ENCODE measurements at regions not wholly inside any gene's neighbourhood (a gene's known extent, or its start where the extent isn't known, plus 50 kb on each side); places are given as distances from the start of the nearest gene placed in this dataset.

DNA sequence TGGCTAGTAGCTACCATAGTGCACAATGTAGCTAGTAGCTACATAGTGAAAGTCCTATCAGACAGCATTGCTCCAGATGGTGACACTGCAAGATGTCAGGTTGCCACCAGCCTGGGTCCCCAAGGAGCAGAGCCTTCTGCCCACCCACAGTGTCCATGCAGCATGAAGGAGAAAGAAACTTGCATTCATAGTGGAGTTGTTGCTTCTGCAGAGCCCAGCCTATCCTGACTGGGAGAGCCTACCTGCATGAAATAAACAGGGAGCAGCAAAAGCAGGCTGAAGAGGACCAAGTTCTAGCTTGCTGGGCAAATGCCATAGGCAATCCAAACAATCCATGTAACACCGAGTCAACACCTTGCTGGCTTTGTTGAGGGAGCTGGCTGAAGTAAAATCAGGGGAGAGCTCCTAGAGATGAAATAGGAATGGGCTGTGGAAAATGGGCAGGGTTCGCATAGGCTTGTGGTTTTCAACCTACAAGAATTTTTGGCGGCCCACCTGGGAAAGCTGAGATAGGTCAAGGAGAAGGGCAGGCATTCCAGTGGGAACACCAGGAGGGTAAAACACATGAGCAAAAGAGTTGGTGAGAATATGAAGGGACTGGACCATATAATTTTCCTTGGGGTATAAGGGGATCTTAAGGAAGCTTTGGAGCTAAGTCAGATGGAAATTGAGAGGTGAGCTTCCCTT lies 195.8 kb downstream of the CYP26B1 start:
- DNase-seq: no peak

DNA sequence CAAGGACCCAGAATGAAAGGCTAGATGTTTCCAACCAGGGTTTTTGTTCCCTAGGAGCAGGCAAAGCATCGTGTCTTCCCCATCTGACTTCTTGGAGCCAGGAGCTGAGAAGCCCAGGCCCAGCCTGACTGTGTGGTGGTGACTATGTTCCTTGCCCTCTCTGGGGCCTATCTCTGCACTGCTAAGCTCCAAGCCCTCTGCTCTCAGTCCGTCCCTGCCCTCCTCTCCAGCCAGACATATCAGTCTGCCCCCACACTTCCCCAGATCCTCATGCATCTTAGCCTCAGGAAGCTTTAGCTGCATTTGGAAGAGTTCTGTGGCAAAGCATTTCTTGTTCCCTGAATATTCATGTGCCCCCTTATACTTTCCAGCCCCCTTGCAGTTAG lies 196.6 kb downstream of the CYP26B1 start:
- no peak for DNase-seq

DNA sequence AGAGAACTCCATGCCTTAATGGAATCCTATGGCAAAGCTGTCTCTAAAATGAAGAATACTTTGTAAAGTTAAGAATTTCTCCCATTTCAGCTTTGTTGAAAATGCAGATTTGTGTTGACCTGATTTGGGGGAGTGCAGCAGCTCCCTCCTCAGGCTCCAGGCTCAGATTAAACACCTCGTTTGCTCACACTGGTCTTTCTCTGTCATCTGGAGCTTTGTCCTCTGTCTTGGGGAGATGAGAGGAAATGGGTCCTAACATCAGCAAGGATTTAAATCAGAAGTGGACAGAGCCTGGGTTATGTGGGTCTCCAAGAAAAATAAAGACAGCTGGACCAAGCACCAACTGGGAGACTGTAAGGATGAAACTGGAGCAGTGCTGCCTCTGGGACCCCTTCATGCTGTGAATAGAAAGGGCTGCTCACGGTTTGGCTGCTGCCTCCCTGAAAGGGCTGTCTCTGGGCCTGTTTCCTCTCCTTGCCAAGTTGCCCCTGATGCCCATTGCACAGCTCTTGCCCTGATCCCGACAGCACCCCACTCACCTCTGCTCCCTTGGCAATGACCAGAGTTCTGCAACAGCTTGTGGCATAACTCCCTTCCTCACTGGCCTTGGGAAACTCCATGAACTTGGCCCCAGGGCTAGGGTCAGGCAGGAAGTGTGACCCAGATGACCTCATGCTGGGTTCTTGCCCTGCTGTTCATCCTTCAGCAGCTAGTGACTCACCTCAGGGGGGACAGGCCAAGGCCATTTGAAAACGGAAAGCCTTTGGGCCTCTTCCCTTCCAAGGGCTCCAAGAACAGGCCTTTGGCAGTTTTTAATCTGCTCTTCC lies 197.2 kb downstream of the CYP26B1 start:
- DNase-seq: no peak

DNA sequence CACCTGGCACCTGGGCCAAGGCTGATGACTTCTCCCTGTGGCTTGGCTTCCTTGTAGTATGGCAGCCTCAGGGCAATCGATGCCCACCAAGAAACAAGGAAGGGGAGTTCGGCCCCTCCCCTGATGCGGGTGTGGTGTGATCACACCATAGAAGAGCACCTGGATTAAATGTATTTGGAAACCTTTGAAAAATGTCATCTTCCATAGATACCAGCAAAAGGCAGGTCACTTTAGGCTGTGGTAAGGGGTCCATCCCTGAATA lies 198.2 kb downstream of the CYP26B1 start:
- no peak for DNase-seq

DNA sequence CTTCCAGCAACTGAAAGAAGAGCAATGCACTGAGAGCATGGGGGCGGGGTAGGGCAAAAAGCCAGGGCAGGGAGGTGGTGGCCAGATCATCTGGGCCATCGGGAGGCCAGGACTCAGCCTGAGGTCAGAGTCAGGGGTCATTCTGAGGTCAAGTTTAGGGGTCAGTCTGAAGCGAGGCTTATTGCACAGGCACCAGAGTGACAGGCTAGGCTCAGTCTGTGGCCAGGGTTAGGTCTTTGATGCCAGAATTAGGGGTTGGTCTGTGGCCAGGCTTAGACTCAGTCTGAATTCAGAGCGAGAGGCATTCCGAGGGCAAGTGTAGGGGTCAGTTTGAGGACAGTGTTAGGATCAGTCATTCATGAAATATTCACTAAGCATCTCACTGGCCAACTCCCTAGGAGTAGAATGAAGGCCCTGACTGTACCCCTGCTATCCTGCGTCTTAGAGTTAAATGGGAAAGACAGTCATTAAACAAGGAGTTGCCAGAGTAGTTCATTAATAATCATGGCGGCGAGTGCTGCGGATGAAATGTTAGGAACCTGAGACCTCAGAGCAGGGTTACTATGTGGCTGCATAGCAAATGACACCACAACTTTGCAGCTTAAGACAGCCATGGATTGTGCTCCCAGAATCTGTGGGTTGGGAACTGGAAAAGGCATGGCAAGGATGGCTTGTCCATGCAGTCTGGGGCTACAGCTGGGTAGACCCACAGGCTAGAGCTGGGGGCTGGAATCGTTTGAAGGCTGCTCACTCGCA lies 198.7 kb downstream of the CYP26B1 start:
- DNase-seq: no peak

DNA sequence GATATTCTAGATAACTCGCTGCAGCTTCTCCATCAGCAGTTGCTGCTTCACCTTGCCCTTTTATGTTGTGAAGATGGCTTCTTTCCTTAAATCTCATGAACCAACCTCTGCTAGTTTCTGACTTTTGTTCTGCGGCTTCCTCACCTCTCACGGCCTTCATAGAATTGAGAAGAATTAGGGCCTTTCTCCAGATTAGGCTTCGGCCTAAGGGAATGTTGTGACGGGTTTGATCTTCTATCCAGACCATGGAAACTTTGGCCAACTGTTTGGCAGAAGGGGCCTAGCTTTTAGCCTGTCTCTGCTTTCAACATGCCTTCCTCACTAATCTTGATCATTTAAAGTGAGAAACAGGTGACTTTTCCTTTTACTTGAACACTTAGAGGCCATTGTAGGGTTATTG lies 199.9 kb downstream of the CYP26B1 start:
- DNase-seq: no peak

DNA sequence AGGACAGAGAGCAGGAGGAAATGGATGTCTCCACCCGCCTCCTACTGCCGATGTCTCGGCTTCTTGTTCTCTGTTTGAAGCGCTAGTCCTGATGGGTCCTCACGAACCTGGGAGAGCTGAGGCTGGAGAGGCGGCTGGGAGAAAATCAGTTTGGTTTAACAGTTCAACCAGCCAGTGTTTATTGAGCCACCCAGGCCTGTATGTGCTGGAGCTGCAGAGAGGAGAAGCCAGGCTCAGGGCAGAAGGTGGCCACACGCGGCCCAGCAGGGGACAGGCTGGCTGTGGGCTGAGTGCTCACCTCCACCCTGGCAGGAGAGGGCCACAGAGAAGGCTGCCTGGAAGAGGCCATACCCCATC lies 202.1 kb downstream of the CYP26B1 start:
- DNase-seq: no peak

DNA sequence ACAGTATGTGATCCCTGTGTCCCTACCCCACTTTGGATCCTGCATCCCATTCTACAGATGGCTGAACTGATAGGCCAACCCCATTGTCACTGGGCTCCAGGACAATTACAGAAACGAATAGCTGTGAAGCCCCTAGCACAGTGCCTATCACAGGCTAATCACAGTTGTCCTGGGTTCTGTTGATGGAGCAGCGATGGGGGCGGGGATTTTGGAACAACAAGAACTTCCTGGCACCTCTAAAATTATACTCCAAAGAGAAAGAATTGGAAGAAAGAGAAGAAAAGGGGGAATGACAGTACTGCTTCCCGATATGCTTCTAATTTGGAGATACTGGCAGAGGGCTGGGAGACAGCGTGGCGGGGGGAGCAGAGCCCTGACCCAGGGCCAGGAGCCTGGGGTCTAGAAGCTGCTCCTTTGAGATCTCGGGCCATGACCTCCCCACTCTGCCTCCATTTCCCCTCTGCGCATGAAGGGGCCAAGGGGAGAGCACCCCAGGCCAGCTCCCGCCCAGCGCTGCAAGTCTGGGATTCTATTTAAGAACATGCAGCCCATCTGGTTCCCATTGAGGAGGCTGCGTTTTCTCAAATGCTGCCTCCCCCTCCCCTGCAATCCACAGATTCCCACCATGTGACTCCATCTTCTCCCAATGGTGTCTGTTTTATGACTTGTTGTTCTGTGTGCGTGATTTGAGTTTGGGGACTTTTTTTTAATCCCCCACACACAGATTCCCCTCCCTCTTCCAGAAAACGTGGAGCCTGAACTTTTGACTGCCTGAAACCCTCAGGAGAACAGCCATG lies 202.7 kb downstream of the CYP26B1 start:
- DNase-seq: no peak

DNA sequence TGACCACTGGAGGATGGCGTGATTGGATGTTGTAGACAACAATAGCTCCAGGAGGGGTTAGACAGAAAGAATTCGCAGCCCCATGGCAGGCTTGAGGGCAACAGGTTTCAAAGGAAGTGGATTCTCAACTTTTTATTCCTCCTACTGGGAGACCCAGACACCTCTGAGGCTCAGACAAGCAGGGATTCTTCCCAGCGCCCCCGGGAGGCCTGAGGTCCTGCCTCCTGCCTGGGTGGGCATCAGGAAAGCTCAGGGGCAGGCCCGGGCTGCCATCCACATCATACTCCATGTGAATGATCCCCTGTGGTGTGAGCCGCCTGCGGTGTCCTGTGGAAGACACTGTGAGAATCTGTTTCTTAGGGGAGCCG lies 203.5 kb downstream of the CYP26B1 start:
- no peak for DNase-seq

DNA sequence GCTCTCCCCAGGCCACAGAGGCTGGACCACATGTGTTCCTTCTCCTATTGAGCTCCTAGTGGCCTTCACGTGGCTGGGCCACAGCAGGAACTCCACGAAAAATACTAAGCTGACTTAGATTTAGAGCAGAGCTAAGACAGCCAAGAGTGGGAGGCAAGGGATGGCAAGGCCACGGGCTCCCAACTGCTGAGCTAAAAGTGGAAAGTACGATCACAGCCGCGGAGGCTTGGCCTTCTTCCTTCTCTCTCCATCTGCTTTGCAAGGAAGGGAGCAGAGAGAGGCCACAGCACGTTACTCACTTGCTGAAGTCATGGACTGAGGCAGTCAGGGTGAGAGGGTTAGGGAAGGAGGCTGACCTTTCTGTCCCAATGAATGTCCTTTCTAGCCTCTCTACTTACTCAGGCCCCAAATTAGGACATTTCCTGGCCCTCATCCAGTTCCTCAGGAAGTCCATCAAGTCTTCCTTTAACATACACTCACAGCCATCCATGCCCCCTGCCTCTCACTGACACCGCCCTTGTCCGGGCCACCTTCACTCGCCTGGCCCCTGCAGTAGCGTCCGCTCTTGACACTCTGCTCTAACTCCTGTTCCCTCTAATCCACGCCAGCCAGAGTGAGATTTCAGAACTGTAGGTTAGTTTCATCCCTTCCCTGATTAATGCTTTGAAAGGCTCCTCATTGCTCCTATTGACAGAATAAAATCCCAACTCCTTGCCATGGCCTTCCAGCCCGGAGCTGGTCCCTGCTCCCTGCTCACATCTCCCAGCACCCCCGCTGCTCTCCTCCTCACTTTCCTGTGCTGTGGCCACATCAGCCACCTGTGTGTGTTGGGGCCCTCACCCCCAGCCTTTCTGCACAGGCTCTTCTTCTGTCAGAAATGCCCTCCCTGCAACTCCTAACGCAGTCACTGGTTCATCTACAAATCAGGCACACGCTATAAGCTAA lies 204.2 kb downstream of the CYP26B1 start:
- no peak for DNase-seq

DNA sequence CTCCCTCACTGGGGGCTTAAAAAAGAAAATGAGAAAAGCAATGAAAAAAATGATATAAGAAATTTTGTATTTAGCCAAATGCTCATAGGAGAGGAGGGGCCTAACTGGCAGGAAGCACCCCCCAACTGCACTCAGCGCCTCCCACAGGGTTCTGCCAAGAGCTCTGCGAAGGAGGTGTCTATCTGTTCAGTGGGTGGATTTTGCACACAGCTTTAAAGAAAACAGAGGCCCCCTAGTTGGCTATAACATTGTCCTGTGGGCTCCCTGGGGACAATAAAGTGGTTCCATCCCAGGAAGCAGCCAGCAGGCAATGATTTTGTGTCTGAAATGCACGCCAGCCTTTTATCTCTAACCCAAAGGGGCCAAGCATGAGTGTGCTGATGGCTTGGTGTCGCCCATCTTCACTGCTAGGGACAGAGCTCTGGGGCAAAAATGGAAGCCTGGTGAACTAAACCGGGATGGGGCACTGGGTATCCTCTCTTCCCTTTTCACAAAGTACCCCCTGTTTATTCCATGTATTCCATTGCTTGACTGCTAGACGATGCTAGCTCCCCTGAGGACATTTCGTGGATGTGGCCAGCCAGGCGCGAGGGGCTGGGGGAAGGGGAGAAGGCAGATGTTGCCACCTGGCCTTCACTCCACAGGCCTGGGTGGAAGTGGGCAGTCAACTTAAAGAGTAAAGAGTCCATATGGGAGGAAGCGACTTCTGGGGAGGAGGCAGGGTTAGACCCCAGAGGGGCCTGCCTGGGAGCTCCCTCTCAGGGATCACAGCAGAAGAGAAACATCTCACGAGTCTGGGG lies 205.7 kb downstream of the CYP26B1 start:
- no peak for DNase-seq

DNA sequence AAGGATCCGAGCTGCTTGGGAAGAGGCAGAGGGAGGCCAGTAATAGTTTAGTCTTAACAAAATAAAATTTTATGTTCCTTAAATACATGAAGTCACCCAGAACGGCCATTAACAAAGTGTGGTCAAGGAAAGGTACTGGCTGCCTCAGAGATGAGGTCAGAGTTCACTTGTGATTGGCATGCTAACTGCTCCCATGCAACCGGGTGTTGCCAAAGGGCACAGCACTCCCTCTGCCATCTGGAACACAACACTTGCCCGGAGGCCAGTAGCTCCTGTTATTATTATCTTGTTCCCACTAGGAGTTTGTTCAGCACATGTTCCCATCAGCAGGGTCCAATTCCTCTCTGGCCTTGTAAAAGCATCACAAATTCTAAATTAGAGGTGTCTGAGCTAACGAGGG lies 207.0 kb downstream of the CYP26B1 start:
- no peak for DNase-seq

DNA sequence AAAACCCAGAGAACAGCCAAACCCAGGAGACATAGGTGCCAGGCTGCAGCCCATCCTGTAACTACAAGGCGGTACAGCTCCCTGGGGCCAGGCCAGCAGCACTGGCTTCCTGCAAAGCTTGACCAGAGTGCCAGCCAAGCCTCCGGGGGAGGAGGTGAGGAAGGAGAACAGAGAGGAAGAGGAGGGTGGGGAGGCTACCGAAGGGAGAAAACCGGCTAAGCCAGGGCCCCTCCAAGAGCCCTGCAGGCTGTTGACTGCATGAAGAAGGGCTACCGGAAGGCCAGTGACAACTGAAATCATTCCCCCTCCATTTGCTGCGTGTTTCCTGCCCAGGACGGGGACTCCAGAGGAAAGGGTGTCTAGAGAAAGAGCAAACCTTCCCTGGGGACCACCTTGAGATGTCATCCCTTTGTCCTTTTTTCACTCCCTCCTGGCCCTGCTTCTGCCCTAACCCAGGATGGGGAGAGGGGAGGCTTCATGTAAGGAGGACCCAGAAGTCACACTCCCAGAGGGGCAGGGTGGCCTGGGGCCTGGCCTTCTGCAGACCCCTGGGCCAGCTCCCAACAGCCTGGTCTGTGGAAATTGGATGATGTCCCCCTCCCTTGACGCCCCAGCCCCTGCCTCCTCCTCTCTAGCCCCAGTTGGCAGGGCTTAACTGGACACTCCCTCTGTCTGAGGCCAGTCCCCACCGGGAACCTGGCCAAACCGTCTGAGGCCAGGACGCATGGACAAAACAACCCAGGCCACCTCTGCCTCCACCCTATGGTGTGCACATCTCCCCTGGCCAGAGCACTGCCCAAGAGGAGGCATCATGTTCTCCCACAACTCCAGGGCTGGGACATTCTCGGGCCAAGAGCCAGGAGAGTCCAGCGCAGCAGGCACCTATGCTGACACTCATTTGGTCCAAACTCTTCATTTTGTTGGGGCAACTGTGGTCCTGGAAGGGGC lies 207.8 kb downstream of the CYP26B1 start:
- DNase-seq: no peak

DNA sequence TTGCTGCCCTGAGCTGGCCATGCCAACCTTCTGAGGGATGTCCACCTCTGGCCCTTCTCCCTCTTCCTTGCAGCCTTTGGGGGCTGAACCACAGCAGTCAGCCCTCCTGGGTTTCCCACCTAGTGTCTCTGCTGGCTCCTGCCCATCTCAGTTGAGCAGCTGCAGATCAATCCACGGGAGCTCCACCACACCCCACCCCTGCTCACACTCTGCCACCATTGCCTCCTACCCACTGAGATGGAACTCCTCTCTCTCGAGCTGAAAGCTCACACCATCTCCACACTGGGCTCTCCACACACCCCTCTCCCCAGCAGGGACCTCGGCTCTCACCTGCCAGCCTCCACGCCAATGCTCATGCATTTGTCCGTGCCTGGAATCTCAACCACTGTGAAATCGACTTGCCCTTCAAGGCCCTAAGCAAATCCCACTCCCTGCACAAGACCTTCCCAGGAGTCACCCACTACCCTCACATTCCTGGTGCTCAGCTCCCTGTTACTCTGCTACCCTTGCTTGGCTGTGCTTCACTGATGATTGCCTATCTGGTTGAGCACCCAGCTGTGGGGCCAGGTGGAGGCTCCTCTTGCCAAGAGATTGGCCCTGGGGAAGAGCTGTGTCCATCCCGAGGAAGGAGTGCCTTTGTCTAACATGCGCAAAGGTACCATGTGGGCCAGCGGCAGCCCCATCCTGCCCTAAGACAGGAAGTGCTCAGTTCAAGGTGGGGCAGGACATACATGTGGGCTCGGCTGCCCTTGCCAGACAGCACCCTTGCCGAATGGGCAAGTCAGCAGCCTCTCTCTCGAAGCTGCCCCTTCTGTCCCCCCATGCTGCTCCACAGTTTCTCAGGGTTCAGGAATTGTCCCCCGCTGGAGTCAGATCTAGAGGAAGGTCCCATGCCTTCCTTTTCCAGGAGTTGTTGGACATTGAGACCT lies 208.7 kb downstream of the CYP26B1 start:
- DNase-seq: no peak

DNA sequence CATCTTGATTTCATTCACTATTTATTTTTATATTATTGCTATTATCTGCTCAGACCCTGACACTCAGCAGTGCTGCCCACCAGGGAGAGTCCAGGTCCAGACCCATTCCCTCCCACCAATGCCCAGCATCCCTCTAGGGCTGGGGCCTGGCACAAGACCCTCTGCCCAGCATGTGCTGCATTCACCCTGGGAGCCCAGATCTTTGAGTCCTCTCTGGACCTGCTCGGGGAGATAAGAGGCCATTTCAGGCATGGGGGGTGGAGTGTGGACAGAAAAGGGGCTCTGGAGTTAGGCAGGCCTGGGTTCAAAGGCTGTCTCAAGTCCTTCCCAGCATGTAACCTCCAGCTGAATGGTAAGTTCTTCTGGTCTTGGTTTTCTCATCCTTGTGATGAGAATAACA lies 209.6 kb downstream of the CYP26B1 start:
- no peak for DNase-seq

DNA sequence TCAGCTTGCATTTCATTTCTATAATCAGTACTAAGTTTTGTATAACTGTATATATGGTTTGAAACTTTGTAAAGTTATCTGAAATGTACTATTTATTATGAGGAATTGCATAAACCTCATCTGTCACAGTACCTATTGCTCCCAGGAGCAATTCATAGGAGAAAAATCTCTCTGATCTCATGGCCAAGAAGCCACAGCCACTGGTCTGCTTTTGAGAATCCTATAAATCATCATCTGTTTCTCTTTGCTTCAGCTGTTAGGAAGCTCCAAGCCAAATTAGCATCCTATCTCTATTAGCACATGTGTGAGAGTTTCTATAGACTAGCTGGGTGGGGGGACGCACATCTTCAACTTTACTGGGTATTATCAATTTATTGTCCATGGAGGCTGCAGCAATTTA lies 210.3 kb downstream of the CYP26B1 start:
- DNase-seq: no peak

DNA sequence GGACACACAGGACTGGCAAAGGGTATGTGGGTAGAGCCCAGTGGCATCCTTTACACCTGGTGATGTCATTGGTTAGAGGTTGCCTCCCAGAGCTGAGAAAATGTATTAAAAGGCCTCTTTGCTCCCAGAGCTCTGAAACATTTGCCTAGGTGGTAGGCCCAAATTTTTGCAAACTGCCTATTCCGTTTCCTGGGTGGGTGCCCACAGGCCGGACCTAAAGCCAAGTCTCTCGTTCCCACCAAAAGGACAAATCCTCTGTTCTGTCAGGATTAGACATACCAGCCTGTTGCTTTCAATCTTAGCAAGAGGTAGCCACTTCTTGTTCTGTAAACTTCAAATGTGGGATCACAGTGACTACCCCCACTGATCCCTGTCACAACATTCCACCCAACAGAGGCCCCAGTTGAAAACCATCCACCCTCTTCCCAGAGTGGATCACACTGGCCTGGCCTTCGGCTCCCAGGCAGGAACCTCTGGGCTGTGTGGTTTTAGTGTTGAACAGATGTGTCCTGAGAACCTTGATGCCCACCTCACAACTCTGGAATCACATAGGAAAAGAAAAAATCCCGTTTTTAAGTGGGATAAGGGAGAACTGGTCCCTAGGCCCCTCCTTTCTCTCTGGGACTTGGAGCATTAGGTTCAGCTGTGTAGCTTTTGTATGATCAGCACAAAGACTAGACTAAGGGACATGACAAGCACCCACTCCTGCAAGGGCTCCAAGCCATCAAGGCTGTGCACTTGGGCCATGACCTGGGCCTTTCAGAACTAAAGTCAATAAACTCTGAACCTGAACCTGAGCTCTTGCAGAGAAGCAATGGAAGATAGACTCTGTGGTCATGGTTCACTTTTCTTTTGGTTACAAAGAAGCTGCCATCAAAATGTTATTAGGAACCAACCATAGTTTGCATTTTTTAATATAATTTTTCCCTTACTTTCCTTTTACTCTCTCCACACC lies 211.3 kb downstream of the CYP26B1 start:
- no peak for DNase-seq
